H1 (cell line): ENCODE measurements at regions not wholly inside any gene's neighbourhood (a gene's known extent, or its start where the extent isn't known, plus 50 kb on each side); places are given as distances from the start of the nearest gene placed in this dataset.

Source experiments
- CEBPB ChIP-seq: IDR thresholded peaks from 2 replicates; pipeline ENCODE4 v1.6.1; 2012; ENCODE audit warnings: low read depth, low read length
- CTCF ChIP-seq, 3 experiments: IDR thresholded peaks; 1 replicate in 2 of 3; 2 replicates in 1 of 3; pipeline versions ENCODE4 v1.5.1 to v1.6.1; 2011; ENCODE audit warnings: low read length in 3 of 3, mild to moderate bottlenecking in 3 of 3, inconsistent platforms in 2 of 3, low read depth in 1 of 3, moderate library complexity in 1 of 3; ENCODE audit not compliant: insufficient read depth in 1 of 3; ENCODE audit errors: control extremely low read depth in 1 of 3
- EGR1 ChIP-seq: IDR thresholded peaks from 2 replicates; pipeline ENCODE4 v1.6.1; 2011; ENCODE audit warnings: low read depth, low read length, borderline replicate concordance
- EZH2 ChIP-seq: fragments of 200-600 bp; sonication (generic); IDR thresholded peaks from 2 replicates; pipeline ENCODE4 v1.7.1; 2012; ENCODE audit warnings: low read depth, mild to moderate bottlenecking, moderate library complexity, low read length, inconsistent platforms; ENCODE audit not compliant: severe bottlenecking
- GABPA ChIP-seq: IDR thresholded peaks from 2 replicates; pipeline ENCODE4 v1.6.1; 2011; ENCODE audit warnings: mild to moderate bottlenecking, low read length, moderate library complexity, borderline replicate concordance; ENCODE audit not compliant: insufficient read depth
- POLR2A ChIP-seq, 2 experiments: IDR thresholded peaks; 1 replicate in 1 of 2; 2 replicates in 1 of 2; pipeline ENCODE4 v1.6.1; 2011; ENCODE audit warnings: low read depth in 2 of 2, low read length in 2 of 2, mild to moderate bottlenecking in 2 of 2; ENCODE audit errors: control extremely low read depth in 1 of 2
- RAD21 ChIP-seq, 2 experiments: IDR thresholded peaks in 1 of 2; conservative IDR thresholded peaks in 1 of 2; 2 replicates each; pipeline ENCODE4 v1.6.1; 2011; ENCODE audit warnings: low read depth in 2 of 2, low read length in 2 of 2, improper control_type of control experiment in 1 of 2, inconsistent platforms in 1 of 2, mild to moderate bottlenecking in 1 of 2, moderate library complexity in 1 of 2
- SP1 ChIP-seq: IDR thresholded peaks from 2 replicates; pipeline ENCODE4 v1.6.1; 2011; ENCODE audit warnings: low read depth, low read length
- TAF7 ChIP-seq: optimal IDR thresholded peaks from 2 replicates; pipeline ENCODE3; 2011; ENCODE audit warnings: low read depth, mild to moderate bottlenecking, inconsistent platforms, low read length, moderate library complexity, borderline replicate concordance
- TEAD4 ChIP-seq: IDR thresholded peaks from 2 replicates; pipeline ENCODE4 v1.6.1; 2012; ENCODE audit warnings: low read depth, low read length, inconsistent platforms, mixed read lengths
- USF2 ChIP-seq: IDR thresholded peaks from 2 replicates; pipeline ENCODE4 v1.6.1; 2011; ENCODE audit warnings: low read length, improper control_type of control experiment

- TF ChIP-seq GABPA = no peak
- no peak for TF ChIP-seq RAD21 (IDR thresholded peaks at IDR 0.05 in 1 of 2, conservative IDR thresholded peaks at IDR 0.05 in 1 of 2; ENCODE audit: low read depth in 2 of 2, low read length in 2 of 2)
- TF ChIP-seq EZH2 = no peak
- TF ChIP-seq CTCF (IDR thresholded peaks at IDR 0.05; ENCODE audit: control extremely low read depth in 1 of 3, insufficient read depth in 1 of 3, low read depth in 1 of 3, low read length in 3 of 3) = no peak
- no peak for TF ChIP-seq TAF7
- TF ChIP-seq POLR2A (IDR thresholded peaks at IDR 0.05; ENCODE audit: control extremely low read depth in 1 of 2, low read depth in 2 of 2, low read length in 2 of 2) = no peak
- TF ChIP-seq SP1 = no peak
- TF ChIP-seq USF2 = no peak
- no peak for TF ChIP-seq EGR1
- no peak for TF ChIP-seq TEAD4
- TF ChIP-seq CEBPB = no peak
Measured at GRCh38 chr4:138039010-138039409, 203.1 kb downstream of the SLC7A11 start.
